Fibroblast of pulmonary artery (primary cell): ENCODE measurements at regions not wholly inside any gene's neighbourhood (a gene's known extent, or its start where the extent isn't known, plus 50 kb on each side); places are given as distances from the start of the nearest gene placed in this dataset.

Source experiments
- DNase-seq: peaks from one replicate; pipeline ENCODE4 v3.0.0-alpha.2; 2010; ENCODE audit warnings: low read depth
- H3K4me3 ChIP-seq: replicated peaks from 2 replicates; pipeline ENCODE4 v1.5.1; 2011; ENCODE audit warnings: low read depth, mild to moderate bottlenecking, control low read depth, low read length, moderate library complexity
- TF ChIP-seq, protein P1 (sequence below): IDR thresholded peaks from 2 replicates; pipeline ENCODE4 v1.5.1; 2011; ENCODE audit warnings: mild to moderate bottlenecking, control low read depth, low read length, inconsistent platforms; ENCODE audit errors: missing control alignments

DNA sequence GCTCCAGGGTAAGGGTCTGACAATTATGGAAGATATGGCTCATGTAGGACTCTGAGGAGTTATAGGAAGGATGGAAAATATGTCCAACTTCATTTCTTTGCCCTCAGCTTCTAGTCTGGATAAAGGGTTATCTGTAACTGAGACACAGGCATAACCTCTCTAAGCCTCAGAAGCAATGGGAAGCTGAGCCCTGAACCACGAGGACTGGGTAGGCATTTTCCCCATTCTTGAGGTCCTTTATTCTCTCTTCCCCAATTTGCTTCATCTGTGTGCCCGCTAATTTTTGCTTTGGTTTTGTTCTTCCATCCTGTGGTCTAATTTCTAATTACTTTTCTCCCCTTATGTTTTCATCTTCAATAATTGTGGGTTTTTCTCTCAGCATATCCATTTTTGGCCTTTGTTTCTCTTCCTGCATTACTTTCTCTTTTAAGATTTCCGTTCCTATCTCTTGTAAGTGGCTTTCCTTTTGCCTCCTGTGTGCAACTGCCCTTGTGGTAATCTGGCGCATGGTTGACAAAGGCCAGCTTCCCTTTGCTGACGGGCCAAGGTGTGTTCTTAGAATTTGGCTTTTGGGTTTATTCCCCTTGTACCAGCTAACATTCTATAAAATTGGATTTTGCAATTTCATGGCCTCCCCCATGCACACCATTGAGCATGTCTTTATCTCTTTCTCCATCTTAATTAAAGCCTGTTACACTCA, 343.8 kb downstream of the TXNL1 start:
- DNase-seq = no peak
- no peak overlapping the region for H3K4me3 ChIP-seq
- TF ChIP-seq, protein P1, sequence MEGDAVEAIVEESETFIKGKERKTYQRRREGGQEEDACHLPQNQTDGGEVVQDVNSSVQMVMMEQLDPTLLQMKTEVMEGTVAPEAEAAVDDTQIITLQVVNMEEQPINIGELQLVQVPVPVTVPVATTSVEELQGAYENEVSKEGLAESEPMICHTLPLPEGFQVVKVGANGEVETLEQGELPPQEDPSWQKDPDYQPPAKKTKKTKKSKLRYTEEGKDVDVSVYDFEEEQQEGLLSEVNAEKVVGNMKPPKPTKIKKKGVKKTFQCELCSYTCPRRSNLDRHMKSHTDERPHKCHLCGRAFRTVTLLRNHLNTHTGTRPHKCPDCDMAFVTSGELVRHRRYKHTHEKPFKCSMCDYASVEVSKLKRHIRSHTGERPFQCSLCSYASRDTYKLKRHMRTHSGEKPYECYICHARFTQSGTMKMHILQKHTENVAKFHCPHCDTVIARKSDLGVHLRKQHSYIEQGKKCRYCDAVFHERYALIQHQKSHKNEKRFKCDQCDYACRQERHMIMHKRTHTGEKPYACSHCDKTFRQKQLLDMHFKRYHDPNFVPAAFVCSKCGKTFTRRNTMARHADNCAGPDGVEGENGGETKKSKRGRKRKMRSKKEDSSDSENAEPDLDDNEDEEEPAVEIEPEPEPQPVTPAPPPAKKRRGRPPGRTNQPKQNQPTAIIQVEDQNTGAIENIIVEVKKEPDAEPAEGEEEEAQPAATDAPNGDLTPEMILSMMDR = no peak

DNA sequence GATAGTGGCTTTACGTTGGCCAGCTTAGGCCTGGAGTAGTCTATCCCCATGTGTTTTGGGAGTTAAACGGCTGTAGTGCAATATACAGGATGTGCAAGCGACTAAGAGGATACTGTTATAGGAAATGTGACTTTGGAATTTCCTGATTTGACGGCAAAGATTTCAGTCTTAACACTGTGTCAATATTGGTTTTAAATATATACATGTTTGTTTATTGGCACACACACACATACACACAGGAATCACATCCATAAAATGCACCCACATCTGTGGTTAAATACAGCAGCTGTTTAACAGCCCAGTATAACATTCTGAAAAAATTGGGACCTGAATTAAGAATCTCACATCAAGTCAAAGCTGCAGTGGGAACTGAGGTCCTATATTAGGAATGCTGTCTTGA, 347.1 kb downstream of the TXNL1 start:
- TF ChIP-seq, protein P1 = no peak
- no peak for DNase-seq
- no peak overlapping the region for H3K4me3 ChIP-seq

DNA sequence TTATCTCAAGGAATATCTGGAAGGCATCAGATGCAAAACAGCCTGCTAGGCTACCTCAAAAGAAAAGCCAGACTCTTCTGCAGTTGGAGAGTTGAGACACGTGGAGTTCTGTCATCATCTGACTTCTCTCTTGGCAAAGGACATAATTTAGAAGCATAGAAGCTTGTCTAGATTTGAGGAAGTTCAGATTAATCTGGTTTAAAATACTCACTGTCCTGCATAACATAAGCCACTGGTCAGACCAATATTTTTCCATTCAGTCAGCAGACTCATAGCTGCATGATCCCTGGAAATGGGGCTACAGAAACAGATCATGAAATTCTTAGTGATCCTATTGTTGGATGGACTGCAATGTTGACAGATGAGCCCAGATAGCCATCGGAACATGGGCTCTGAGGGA, 349.0 kb downstream of the TXNL1 start:
- TF ChIP-seq, protein P1 = no peak
- DNase-seq = no peak

DNA sequence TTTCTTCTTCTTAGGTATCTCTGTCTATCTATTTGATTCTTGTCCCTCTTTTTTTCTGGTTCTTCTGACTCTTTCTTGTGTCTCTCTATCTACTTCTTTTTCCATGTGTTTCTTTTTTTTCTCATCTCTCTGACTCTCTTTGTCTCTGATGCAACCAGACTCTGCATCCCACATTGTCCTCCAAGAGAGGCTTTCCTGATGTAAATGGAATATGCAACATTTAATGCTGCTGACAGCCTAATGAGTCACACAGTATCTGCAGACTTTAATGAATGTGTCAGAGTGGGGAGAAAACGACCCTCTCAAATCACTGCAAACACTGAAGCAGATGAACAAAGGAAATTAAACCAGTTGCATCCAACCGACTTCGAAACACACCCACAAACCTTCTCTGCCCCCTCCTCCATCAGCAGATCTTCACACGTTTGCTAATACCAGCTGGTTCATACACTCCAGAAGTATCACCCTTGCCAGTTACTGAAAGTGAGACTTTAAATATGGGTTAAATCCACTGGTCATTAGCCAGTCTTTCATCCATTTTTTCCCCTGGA, 351.5 kb downstream of the TXNL1 start:
- peak; percentile 56 for DNase-seq
- TF ChIP-seq, protein P1 = no peak
- H3K4me3 ChIP-seq = no peak overlapping the region

More for the DNA sequence above, 349.0 kb downstream of the TXNL1 start:
- H3K4me3 ChIP-seq = no peak overlapping the region

DNA sequence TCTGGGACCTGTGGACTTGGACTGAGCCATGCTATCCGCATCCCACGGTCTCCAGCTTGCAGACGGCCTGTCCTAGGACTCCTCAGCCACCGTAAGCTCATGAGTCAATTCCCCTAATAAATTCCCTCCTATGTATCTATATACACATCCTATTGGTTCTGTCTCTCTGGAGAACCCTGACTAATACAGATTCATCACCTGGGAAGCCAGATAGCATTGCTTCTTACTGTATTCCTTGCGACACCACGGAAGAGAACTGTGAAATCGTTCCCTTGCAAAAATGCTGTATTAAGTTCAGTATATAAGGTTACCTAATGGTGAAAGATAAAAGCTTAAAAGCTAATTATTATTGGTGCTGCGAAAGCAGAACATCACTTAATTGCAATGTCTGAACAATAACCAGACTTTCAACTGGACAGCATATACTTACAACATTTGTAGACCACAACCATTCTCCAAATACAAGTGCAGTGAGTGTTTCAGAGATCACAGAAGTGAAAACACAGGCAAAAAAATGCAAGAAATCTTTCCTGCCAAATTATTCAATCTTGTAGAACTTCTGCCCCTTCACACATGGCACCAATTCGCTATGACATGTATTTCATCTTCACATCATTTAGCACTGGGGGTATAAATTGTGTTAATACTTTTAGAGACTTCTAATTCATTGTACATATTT, 352.9 kb downstream of the TXNL1 start:
- DNase-seq = no peak
- TF ChIP-seq, protein P1 = no peak
- H3K4me3 ChIP-seq = no peak overlapping the region

DNA sequence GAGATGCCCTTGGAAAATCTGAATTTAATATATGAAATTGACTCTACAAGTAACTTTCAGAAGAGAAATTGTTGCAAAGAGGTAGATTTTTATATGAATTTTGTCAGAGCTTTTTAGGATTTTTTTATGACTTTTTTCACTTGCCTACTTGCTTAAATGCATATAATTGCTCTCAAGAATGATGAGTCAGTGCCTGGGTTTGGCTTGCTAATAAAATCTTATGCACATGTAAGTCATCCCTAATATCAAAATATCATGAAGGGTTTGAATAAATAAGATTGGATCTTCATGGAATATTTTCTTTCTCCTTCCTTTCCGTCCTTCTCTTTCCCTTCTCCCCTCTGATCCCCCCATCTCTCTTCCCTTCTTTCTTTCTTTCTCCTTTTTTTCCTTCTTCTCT, 354.1 kb downstream of the TXNL1 start:
- no peak overlapping the region for H3K4me3 ChIP-seq
- no peak for DNase-seq
- TF ChIP-seq, protein P1 = no peak

DNA sequence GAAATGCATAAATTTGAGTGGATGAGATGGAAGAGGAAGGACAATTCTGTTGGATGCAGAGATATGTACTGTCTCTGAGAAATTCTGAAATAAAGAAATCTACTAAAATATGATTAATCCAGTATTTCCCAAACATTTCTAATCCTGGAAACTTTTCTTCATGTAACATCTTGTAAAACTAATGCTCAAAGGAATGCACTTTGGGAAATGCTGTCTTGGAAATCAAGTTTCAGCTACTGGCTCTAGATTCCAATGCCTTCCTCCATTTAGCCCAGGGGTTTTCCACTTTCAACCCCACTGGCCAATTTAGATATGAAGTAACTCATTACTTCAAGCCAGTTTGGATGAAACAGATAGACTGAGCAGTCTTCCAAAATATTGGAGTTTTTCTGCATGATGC, 355.1 kb downstream of the TXNL1 start:
- no peak overlapping the region for H3K4me3 ChIP-seq
- no peak for DNase-seq
- TF ChIP-seq, protein P1 = no peak
